Adrenal gland (tissue), 9 donors: ENCODE measurements at regions not wholly inside any gene's neighbourhood (a gene's known extent, or its start where the extent isn't known, plus 50 kb on each side); places are given as distances from the start of the nearest gene placed in this dataset.

Experiments used
- DNase-seq, 7 donors: peaks; one replicate each; pipeline ENCODE4 v3.0.0-alpha.2; 2019 to 2020
- H3K27ac ChIP-seq, 5 donors: fragments of 200-600 bp; sonication (generic) in 4 of 5; 1 replicate in 3 of 5; 2 replicates in 2 of 5; pipeline versions ENCODE4 v1.5.1 to v1.8.0; 2016 to 2020; ENCODE audit warnings: mild to moderate bottlenecking in 1 of 5
- H3K27me3 ChIP-seq: fragments of 200-600 bp; 2 replicates; pipeline ENCODE4 v1.8.0; 2021
- H3K36me3 ChIP-seq, 2 donors: fragments of 200-600 bp; replicated peaks in 1 of 2; 1 replicate in 1 of 2; 2 replicates in 1 of 2; pipeline versions ENCODE4 v1.5.1 to v1.8.0; 2018 to 2022
- H3K4me1 ChIP-seq, 2 donors: fragments of 200-600 bp; replicated peaks in 1 of 2; 1 replicate in 1 of 2; 2 replicates in 1 of 2; pipeline versions ENCODE4 v1.5.1 to v1.8.0; 2018 to 2021
- H3K4me3 ChIP-seq, 4 donors: fragments of 200-600 bp; sonication (generic) in 3 of 4; one replicate each; pipeline ENCODE4 v1.5.1; 2016 to 2018
- H3K9me3 ChIP-seq, 3 donors: fragments of 200-600 bp; sonication (generic) in 1 of 3; replicated peaks in 1 of 3; 1 replicate in 2 of 3; 2 replicates in 1 of 3; pipeline versions ENCODE4 v1.5.1 to v1.8.0; 2016 to 2021
- CTCF ChIP-seq, 6 experiments: fragments of 450-650 bp in 4 of 6; fragments of 200-600 bp in 2 of 6; sonication (generic) in 1 of 6; IDR thresholded peaks; 1 replicate in 5 of 6; 2 replicates in 1 of 6; pipeline versions ENCODE4 v1.5.1 to v1.8.0; 2016 to 2021; ENCODE audit warnings: antibody characterized with exemption in 6 of 6, mild to moderate bottlenecking in 2 of 6, moderate library complexity in 1 of 6
- POLR2A ChIP-seq, 2 donors: fragments of 450-650 bp; IDR thresholded peaks; one replicate each; pipeline ENCODE4 v1.6.1; 2017; ENCODE audit warnings: antibody characterized with exemption in 2 of 2, mild to moderate bottlenecking in 2 of 2, moderate library complexity in 1 of 2
- WGBS, 4 donors: extraction: QIAGEN DNeasy Blood & Tissue Kit in 2 of 4; methylation state at CpG; one replicate each; pipeline versions ENCODE4 v1.1.5 to v1.1.7; 2013 to 2017; 5-methylcytosine and 5-hydroxymethylcytosine counted together
- intact Hi-C, 2 donors: fragments of 100-400 bp; cut with DNase I; formaldehyde crosslinking; loops; one replicate each; pipeline versions ENCODE4 v1.14.1 to v1.15.0; 2022 to 2023
- donor health status: healthy with polysubstance abuse.
- donor health status: Bipolar disorder and iron deficiency.
- donor health status: DM: yes; HTN: yes; CAD: no.
- donor health status: DM: no; HTN: no; CAD: no.
- donor health status: DM: no; HTN: no; CAD: no.

GRCh38 chr7:131012477-131013031 lies 278.5 kb upstream of the KLF14 start:
- Histone ChIP-seq H3K27ac (peak overlapping the region; percentile 40 to 88 (median 74)), H3K27me3 (no peaks in the 10 kb centered on the region), H3K4me1 (peaks cover 48 to 86% of the 10 kb centered on the region in 2 donors), H3K9me3 (no peaks in the 10 kb centered on the region), H3K36me3 (no peaks in the 10 kb centered on the region), H3K4me3 (peak overlapping the region in 1 of 4 donors; percentile 11)
- TF ChIP-seq CTCF (IDR thresholded peaks at IDR 0.05), result no peak
- TF ChIP-seq POLR2A (IDR thresholded peaks at IDR 0.05), result no peak
- intact Hi-C loops, result no loop called here
- no peak for DNase-seq
- WGBS, 4 donors, result 81 to 91% (median 86%) methylated on average over 7 of the region's 7 CpGs

- no peaks in the 10 kb centered on the region for H3K27me3 ChIP-seq
- intact Hi-C loops, result no loop called here
- H3K27ac ChIP-seq, result peak overlapping the region in 1 of 5 donors; percentile 79
- H3K4me3 ChIP-seq, result no peak overlapping the region
- 86 to 92% (median 88%) methylated on average over 11 of the region's 11 CpGs for WGBS, 4 donors
- H3K9me3 ChIP-seq, result no peaks in the 10 kb centered on the region
- peaks cover 39 to 74% of the 10 kb centered on the region in 2 donors for H3K4me1 ChIP-seq
- TF ChIP-seq POLR2A (IDR thresholded peaks at IDR 0.05) (no peak), CTCF (IDR thresholded peaks at IDR 0.05) (no peak)
- H3K36me3 ChIP-seq, result no peaks in the 10 kb centered on the region
- DNase-seq, result no peak
Observed at GRCh38 chr7:131013716-131014115, 279.7 kb upstream of the KLF14 start.

- Histone ChIP-seq H3K27ac (no peak overlapping the region), H3K4me1 (peaks cover 30 to 75% of the 10 kb centered on the region in 2 donors)
- 91 to 95% (median 93%) methylated on average over 7 of the region's 7 CpGs for WGBS, 4 donors
Observed at GRCh38 chr7:131014906-131015656, 281.1 kb upstream of the KLF14 start.

GRCh38 chr7:131015657-131015958 lies 281.6 kb upstream of the KLF14 start:
- intact Hi-C loops, result no loop called here
- peaks cover 30 to 77% of the 10 kb centered on the region in 2 donors for H3K4me1 ChIP-seq
- TF ChIP-seq POLR2A (IDR thresholded peaks at IDR 0.05) (no peak), CTCF (IDR thresholded peaks at IDR 0.05) (no peak)

More at GRCh38 chr7:131014906-131015656, 281.1 kb upstream of the KLF14 start:
- Histone ChIP-seq H3K36me3 (no peaks in the 10 kb centered on the region), H3K4me3 (no peak overlapping the region), H3K27me3 (no peaks in the 10 kb centered on the region), H3K9me3 (no peaks in the 10 kb centered on the region)
- intact Hi-C loops, result no loop called here
- no peak for DNase-seq
- TF ChIP-seq CTCF (IDR thresholded peaks at IDR 0.05), result no peak
- no peak for TF ChIP-seq POLR2A (IDR thresholded peaks at IDR 0.05)

More at GRCh38 chr7:131015657-131015958, 281.6 kb upstream of the KLF14 start:
- Histone ChIP-seq H3K27me3 (no peaks in the 10 kb centered on the region), H3K27ac (peak overlapping the region in 1 of 5 donors; percentile 49), H3K36me3 (no peaks in the 10 kb centered on the region), H3K9me3 (no peaks in the 10 kb centered on the region), H3K4me3 (no peak overlapping the region)
- DNase-seq, result peak in 1 of 7 donors; percentile 33
- WGBS, 4 donors, result 37 to 60% (median 44%) methylated on average over 2 to 3 of the region's 3 CpGs
